HG03039 (cell line): ENCODE measurements at regions not wholly inside any gene's neighbourhood (a gene's known extent, or its start where the extent isn't known, plus 50 kb on each side); places are given as distances from the start of the nearest gene placed in this dataset.
A peak's percentile ranks its signal among the peaks of the same experiment; 100 is the strongest.
"Not testable (repeated sequence)": the region's sequence is repeated elsewhere in the genome, so short reads cannot be mapped to it uniquely, and the experiment has no call there.

Experiments used
- ATAC-seq: cut with Tn5 transposase; IDR thresholded peaks from one replicate; pipeline ENCODE4 v1.9.1; 2021; ENCODE audit warnings: mild to moderate bottlenecking, moderate library complexity; ENCODE audit not compliant: unreplicated experiment

DNA sequence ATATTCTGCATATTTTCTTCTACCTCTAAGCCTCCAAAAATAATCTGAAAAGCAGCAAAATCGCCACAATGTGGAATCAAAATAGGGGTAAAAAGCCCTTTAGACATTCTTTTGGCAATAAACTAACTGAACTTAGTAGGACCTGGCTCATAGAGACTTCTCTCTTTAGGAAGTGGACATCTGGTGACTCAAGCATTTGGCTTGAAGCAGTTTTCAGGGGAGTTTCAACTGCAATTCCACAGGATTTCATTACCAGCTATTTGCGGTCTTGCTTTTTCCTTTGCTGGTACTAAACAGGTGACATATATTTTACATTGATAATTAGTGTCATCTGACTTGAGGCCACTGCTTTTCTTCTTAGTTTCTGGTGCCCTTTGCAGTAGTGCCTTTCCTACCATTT lies 173.2 kb upstream of the FBN2 start:
- no peak for ATAC-seq

DNA sequence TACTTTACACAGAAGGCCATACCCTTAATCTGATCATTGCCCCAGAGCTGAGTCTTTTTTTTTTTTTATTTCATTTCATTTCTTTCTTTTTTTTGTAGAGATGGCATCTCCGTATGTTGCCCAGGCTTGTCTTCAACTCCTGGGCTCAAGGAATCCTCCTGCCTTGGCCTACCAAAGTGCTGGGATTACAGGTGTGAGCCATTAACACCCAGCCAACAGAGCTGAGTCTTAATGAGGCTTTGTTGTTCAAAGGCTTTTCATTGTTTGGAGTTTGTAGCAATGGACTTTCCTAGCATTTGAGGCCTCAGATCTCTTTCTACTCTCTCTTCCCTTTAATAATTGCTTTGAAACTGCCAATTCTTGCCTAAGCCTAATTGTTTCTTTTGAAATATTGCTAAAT lies 176.5 kb upstream of the FBN2 start:
- no peak for ATAC-seq

DNA sequence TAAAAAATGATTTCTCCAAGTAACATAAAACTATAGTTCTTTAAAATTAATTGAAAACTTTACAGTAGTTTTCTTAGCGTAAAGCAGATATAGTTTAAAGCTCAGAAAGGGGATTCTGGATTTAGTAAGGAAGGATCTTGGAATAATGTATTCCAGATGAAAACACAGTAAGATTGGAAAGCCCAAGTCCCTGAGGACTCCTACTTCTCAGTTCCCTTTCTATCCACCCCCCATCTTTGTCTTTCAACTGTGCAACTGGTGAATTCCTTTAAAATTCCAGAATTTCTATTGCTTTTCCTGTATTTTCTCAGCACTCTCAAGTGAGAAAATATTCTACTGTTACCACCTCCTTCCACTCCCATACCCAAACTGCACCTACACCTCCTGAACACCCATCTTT lies 184.5 kb upstream of the FBN2 start:
- no peak for ATAC-seq

DNA sequence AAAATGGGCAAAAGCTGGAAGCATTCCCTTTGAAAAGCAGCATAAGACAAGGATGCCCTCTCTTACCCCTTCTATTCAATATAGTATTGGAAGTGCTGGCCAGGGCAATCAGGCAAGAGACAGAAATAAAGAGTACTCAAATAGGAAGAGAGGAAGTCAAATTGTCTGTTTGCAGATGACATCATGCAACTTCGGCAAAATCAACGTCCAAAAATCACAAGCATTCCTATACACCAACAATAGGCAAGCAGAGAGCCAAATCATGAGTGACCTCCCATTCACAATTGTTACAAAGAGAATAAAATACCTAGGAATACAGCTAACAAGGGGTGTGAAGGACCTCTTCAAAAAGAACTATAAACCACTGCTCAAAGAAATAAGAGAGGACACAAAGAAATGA lies 192.0 kb upstream of the FBN2 start:
- ATAC-seq = not testable (repeated sequence)

DNA sequence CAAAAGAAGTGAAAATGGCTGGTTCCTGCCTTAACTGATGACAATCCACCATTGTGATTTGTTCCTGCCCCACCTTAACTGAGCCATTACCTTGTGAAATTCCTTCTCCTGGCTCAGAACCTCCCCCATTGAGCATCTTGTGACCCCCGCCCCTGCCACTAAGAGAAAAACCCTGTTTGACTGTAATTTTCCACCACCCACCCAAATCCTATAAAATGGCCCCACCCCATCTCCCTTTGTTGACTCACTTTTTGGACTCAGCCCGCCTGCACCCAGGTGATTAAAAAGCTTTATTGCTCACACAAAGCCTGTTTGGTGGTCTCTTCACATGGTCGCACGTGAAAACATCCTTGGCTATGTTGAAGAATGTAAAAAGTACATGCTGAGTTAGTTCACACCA lies 197.6 kb upstream of the FBN2 start:
- ATAC-seq = not testable (repeated sequence)

DNA sequence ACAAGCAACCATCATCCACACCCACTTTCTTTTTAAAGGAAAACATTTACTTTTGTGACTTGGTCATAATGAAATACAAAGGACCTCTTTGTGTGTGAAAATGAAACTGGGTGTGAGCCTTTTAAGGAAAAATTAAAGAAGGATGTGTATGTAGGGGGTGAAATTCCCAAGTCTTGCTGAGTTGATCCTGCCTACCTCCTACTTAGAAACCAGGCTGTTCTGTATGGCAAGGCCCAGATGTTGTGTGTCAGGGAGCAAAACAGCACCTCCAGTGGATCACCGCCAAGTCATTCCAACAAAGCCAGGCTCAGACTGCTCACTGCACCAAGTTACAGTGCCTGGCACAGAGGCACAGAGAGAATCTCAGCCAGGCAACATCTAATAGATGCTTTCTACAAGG lies 198.5 kb upstream of the FBN2 start:
- ATAC-seq = no peak

DNA sequence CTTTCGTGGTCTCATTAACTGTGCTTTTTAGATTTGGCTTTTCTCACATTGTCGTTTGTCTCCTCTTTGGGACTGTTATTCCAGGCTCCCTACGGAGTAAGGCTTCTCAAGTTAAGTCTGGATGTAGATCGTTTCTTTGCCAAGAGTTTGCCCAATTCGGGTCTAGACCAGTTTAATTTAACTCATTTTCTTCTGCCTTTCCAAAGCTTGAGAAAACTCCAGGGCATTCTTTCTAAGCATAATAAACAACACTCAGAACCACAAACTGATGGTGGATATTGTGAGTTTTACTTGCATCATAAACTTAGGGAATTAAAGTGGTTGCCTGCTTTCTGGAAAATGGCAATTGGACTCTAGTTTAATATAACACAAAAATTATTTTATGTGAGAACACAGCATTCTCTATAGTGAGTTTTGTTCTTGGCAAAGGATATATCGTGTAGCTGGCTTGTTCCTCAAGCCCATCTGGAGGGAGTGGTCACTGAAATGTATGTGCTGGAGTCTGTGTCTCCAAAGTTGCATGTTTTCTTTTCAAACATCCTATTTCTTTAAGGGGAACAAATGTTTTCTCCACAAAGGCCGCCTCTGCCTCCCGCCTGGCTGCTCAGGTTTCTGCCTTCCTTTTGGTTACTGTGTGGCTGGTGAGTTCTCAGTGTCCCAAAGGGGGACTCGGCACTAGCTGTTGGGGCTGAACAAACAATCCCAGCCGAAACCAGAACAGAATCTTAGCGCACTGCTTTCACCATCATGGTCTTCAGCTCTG lies 211.3 kb upstream of the FBN2 start:
- no peak for ATAC-seq

DNA sequence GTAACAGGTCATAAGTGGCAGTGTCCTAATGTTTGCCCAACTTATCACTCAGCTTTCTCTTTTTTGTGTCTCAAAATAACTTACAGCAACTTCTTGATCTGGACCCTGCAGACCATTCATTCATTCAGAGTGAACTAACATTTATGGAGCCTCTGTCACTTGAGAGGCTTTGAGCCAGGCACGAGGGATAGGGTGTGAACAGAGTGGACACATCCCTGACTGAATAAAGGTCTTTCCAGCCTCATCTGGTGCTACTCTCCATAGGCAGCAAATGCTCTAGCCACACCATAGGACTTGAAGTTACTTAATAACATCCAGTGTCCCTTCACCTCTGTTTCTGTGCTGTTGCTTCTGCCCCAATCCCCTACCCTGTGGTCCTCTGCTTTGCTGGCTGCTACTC lies 212.1 kb upstream of the FBN2 start:
- ATAC-seq = no peak

DNA sequence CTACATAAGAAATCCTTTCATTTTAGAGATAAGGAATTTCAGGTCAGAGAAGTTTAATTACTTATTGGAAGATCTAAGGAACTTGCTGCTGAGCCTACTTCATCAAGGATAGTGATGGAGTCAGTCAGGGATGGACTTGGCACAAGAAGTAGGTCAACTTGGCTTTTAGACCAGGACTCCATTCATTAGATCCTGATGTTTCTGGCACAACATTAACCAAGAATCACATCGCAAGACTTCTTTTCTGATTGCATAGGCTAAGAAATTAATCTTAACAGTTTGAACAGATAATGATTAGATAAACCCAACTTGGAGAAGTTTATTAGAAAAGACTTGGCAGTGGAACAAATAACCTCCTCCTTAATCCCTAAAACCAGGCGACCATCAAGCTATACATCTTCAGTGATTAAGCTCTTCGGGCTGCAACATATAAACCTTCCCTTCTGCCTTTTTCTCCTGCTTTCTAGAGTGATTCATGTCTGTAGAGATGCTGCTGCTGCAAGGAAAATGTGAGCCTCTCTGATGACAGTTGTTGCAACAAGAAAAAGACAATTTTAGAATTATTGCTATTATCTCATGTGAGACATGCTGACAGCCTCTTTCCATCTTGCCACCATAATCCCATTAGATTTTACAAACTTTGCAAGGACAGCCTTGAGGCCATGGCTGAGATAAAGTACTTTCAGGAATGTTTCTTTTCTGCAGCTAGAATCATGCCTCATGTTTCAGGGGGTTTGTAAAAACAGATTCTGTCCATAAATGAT lies 207.9 kb upstream of the SLC27A6 start:
- no peak for ATAC-seq

DNA sequence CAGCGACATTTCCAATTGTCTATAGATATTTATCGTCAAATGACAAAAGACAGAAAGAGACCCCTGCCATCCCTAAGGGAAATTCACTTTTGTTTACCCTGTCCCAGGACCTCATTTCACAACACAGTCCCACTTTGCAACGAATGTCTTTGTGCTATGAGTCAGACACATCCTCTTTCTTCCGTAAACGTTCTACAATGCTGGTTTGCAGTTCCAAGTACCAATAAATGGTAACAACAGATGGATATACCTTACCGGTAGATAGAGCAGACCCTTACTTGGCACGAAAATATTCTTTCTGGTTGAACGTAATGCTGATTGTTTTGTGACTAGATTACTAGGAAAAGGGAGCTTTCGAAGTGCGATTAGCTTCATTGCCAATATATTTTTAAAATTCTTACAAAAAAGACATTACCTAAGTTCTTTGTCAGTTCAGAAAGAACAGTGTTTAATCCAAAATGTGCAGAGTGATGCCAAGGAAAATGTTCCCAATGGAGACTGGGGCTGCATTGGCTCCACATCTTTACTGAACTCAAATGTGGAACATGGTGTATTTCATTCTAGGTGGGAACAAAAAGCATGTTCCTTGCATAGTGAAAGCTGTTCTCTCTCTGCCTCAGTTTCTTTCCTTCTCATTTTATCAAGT lies 202.5 kb upstream of the SLC27A6 start:
- no peak for ATAC-seq

DNA sequence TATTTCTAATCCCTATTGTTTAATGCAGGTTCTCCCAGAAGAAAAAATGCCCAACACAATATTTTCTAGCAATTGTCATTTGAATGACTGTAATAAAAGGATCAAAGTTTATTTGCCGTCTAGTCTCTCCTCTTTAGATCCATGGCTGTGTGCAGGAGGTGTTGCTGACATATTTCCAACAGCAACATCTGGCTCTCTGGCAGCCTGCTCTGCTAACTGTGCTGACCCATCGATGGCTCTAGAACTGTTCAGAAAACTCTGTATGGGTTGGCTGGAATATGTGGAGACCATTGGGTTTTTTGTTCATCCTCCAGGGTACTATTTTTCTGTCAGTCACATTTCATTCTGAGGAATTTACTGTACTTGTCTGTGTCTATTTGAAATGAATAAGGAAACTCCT lies 202.0 kb upstream of the SLC27A6 start:
- no peak for ATAC-seq

DNA sequence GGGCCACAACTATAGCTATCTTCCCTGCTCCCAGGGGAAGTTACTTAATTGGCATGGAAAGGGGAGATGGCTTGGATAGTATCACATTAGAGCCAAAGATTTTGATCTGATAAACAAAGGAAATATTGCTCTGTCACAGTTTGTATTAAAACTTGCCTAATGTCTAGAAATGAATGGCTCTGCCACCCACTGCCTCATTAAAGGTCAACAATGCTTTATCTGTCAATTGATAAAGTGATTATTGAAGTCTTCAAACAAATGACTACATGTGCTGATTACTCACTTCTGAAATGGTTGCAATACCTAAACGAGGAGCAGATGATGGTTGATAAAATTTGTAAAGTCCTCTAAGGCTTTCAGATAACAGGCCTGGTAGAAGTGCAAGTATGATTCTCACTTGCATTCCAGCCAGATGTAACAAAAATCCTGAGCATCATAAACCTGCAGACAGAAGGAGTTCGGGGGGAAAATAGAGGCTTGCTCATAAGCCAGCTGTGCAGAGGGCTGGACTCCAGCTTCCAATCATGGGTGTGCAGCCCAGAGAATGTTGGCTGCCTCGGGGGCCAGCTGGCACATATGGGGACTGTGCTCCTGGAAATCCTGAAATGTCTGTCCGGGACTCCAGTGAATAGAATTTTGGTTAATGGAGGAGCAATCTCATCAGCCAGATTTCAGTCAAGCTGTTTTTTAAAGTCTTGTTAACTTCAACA lies 200.5 kb upstream of the SLC27A6 start:
- no peak for ATAC-seq

DNA sequence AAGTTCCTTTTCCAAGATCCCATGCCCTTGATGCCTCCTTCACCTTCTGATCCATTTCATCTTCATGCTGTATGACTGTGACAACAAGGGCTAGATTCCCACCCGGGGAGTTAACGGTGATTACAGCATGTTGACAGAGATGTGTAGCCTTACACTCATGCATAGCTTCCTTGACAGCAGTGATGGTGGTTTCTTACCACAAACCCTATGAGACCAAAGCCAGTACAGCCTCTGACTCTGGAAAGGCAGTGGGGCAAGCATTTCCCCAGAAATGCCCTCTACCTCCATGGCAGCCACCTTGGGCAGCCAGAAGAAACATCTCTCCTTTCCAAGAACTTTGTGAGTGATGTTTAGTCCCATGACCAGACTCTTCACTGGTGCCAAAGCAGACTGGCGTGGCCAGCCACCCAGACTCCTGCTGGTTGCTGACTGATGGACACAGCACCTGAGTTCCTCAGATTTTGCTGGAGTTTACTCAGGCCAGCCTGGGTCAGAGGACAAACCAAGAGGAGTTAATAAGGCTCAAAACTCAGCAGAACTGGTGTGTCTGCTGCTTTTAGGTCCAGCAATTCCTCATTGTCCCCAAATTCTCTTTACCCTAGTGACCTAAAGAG lies 199.7 kb upstream of the SLC27A6 start:
- ATAC-seq = no peak

DNA sequence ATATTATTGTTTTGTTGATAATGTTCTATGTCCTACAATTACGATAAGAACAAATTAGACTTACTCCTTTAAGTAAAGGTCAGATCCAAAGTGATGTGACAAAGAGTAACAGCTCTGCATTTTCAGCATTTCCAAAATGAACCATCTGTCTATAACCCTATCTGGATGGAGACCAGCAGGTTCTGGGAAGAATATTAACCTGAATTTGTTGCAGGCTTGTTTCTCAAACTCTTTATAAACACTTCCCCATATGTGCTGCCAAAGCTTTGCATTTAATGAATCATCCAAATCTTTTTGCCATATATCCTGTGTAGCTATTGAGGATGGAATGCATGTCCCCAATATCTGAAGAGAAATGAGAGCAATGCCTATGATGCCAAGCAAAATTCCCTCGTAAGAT lies 198.9 kb upstream of the SLC27A6 start:
- no peak for ATAC-seq

DNA sequence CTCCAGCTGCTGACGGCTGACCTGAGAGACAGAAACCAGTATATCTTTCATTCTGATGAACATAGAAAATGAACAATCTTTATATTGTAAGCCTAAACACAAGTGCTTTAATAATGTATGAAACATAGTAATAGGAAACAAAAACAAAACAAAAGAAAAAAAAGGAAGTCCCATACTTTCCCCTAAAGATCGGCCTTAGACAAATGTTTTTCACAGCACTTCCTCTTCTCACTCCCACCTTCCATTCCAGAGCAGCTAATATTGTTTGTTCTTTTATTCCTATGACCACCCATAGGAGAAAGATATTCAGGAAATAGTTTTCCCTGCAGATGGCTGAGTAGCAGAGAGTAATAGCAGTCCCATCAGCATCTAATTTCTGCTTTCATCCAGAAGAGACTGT lies 194.4 kb upstream of the SLC27A6 start:
- no peak for ATAC-seq

DNA sequence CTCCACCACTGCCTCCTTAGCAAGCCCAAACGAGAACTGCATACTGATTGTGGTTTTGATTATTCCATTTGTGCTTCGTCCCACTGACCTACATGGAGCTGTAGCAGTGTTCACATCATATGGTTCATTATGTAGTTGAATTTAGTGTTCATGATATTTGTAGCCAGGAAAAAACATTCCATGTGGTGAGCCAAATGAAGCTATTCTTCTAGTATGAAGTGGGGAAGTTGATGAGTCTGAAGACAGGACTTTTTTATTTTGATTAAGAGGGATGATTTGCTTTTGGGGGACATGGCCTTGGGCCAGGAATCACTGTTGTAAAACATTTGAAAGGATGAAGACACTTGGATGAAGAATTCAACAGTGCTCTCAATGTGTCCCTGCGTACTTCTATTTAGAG lies 192.9 kb upstream of the SLC27A6 start:
- ATAC-seq = no peak

DNA sequence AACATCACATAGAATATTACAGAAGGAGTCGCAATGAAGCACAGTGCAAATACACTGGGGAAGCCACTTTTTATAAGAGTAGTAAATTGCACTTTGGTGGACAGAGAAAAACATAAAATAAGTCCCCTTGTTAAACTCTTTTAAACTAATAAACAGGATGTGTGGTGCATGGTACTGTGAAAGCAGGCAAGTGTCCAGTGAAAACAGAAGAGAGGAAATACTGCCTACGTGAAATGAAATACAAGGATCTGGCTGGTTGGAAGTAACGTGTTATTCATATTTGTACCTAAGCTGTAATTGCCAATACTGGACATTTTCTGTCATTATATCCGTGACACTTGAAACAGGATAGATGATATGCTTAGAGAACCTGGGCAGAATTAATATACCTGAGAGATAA lies 191.9 kb upstream of the SLC27A6 start:
- ATAC-seq = no peak

DNA sequence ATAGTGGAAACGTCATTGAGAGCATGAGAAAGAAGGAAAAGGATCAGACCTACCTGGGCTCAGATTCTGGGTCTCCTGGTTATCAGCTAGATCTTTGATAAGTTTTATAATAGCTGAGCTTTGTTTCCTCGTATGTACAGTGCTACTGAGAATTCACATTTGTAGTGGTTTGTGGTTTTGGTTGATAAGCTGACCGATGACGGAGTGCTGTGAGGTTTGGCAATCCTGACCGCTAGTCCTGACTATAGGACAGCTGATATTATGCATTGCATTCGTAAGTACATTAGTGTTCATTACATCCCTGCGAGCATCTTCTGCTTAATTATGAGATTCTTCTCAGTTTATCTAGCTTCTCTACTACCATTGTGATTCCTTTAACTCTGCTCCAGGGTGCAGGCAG lies 190.7 kb upstream of the SLC27A6 start:
- ATAC-seq = no peak

DNA sequence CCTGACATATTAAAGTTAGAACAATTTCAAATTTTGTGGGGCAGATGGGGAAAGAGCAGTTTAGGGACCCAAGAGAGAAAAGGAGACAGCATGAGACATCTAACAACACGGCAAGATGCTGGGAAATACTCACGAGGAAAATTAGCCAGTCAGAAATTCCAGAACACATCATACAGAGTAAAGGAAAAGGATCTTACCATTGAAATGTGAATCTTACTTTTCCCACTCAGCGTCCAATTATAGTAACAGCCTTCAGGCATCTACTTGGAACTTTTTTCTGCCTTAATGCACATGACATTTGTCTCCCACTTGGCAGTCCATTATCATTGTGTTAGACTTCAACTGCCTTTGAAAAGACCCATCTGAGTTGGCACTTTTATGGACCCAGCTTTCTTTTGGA lies 189.7 kb upstream of the SLC27A6 start:
- no peak for ATAC-seq

DNA sequence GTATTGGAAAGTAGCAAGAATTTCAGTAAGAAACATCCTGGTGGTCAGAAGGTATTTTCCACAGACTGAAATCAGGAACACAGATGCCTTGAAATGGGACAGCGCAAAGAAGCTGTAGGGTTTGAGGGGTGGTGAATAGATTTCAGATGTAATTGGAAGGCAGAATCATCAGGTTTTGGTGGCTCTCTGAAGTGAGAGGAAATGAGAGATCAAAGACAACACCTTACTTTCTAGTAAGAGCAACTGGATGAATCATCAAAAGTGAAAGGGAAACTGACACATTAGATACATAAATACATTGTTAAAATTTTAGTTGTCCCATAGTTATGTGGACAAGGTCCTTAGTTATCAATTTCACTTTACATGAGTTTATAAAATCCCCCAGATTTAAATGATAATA lies 188.2 kb upstream of the SLC27A6 start:
- peak; percentile 77 for ATAC-seq

DNA sequence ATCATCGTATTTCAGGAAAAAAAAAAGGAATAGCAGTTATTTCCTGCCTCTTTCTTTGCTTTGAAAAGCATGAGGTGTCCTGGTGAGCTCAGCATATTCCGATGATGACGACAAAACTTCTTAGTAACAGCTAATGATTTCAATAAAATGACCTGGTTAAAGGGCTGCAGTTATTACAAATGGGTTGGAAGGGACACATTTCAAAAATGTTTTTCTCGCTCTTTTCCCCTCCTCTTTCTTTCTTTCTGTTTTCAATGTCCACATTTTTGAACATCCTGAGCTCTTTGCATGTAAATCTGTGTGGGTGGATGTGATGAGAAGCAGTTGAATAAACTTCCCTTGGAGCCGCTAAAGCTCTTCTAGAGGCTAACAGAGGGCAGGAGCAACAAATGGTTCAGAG lies 186.8 kb upstream of the SLC27A6 start:
- ATAC-seq = no peak
